Activated CD4-positive, alpha-beta memory T cell treated with anti-CD3 and anti-CD28 coated beads, Interleukin-2, amount 10 ng/mL, durations not matched to agents 7 days and 5 days (primary cell): ENCODE measurements at regions not wholly inside any gene's neighbourhood (a gene's known extent, or its start where the extent isn't known, plus 50 kb on each side); places are given as distances from the start of the nearest gene placed in this dataset.
"Not testable (repeated sequence)": the region's sequence is repeated elsewhere in the genome, so short reads cannot be mapped to it uniquely, and the experiment has no call there.

ENCODE experiments used
- CTCF ChIA-PET: fragments of 350-600 bp; sonication (Branson Sonifier 250); formaldehyde crosslinking; loops from one replicate; lab custom pipeline; 2021; ENCODE audit warnings: antibody characterized with exemption, inconsistent platforms; lab: Charles Lee
- POLR2A ChIA-PET: fragments of 350-600 bp; sonication (Branson Sonifier 250); formaldehyde crosslinking; loops from one replicate; lab custom pipeline; 2021; ENCODE audit warnings: antibody characterized with exemption; lab: Charles Lee
- DNase-seq: peaks from one replicate; pipeline ENCODE4 v3.0.0-alpha.2; 2020
- H3K27ac Mint-ChIP-seq: one replicate; pipeline ENCODE4 v1.8.0; 2021; ENCODE audit warnings: mild to moderate bottlenecking, mixed read lengths
- H3K27me3 Mint-ChIP-seq: one replicate; pipeline ENCODE4 v1.8.0; 2021; ENCODE audit warnings: mixed read lengths
- H3K36me3 Mint-ChIP-seq: one replicate; pipeline ENCODE4 v1.8.0; 2021; ENCODE audit warnings: low read depth, mixed read lengths
- H3K4me1 Mint-ChIP-seq: one replicate; pipeline ENCODE4 v1.8.0; 2021; ENCODE audit warnings: mixed read lengths
- H3K4me3 Mint-ChIP-seq: one replicate; pipeline ENCODE4 v1.8.0; 2021; ENCODE audit warnings: mild to moderate bottlenecking, mixed read lengths
- H3K9me3 Mint-ChIP-seq: one replicate; pipeline ENCODE4 v1.8.0; 2021; ENCODE audit warnings: mixed read lengths

GRCh38 chr4:130995988-130996387, 1900.0 kb downstream of the C4orf33 start:
- Mint-ChIP-seq H3K9me3 (peaks cover 2% of the 10 kb centered on the region), H3K36me3 (no peaks in the 10 kb centered on the region), H3K27ac (no peak overlapping the region), H3K4me3 (no peak overlapping the region), H3K27me3 (no peaks in the 10 kb centered on the region), H3K4me1 (no peaks in the 10 kb centered on the region)
- ChIA-PET CTCF (no interaction called here), POLR2A (no interaction called here)
- no peak for DNase-seq

DNA sequence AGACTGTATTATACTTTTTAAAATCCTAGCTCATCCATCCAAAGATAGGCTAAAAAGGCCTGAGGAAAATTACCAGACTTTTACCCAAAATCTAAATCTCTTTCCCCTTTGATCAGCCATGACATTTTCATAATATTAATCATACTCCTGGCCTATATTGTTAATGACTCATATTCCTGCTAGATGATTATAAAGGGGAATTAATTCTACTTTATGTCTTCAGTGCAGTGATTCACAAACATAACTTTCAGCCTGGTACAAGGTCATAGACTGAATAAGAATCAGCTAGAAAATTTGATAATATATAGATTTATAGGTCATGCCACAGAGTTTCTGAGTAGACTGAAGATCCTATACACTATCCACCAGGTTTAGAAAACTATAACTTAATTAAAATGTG, 1905.4 kb downstream of the C4orf33 start:
- CTCF ChIA-PET: no interaction called here
- POLR2A ChIA-PET: no interaction called here
- H3K36me3 Mint-ChIP-seq: no peaks in the 10 kb centered on the region
- H3K4me1 Mint-ChIP-seq: no peaks in the 10 kb centered on the region
- no peaks in the 10 kb centered on the region for H3K27me3 Mint-ChIP-seq
- H3K9me3 Mint-ChIP-seq: peaks cover 2% of the 10 kb centered on the region
- H3K27ac Mint-ChIP-seq: no peak overlapping the region
- no peak for DNase-seq
- no peak overlapping the region for H3K4me3 Mint-ChIP-seq

DNA sequence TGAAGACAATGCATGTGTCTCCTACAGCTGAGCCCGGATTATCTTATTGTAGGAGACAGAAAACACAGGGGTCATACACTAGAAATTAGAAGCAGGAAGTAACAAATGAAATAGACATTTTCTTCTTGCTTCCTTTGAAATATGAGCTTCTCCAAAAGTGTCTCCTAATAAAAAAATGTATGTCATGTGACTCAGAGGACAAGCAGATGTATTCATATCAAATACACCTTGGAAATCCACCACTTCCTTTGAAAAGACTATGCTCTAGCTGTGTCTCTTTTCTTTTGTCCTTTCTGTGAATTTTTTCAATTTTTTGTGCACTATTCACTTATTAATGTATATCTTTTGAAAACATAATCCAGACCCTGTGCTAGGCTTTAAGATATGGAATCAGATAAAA, 1906.2 kb downstream of the C4orf33 start:
- no peak overlapping the region for H3K4me3 Mint-ChIP-seq
- DNase-seq: no peak
- no peaks in the 10 kb centered on the region for H3K36me3 Mint-ChIP-seq
- H3K4me1 Mint-ChIP-seq: no peaks in the 10 kb centered on the region
- no peak overlapping the region for H3K27ac Mint-ChIP-seq
- H3K27me3 Mint-ChIP-seq: no peaks in the 10 kb centered on the region
- peaks cover 2% of the 10 kb centered on the region for H3K9me3 Mint-ChIP-seq
- ChIA-PET POLR2A (no interaction called here), CTCF (no interaction called here)

GRCh38 chr4:131006388-131006787, 1910.4 kb downstream of the C4orf33 start:
- no peak for DNase-seq
- H3K9me3 Mint-ChIP-seq: no peaks in the 10 kb centered on the region
- H3K4me1 Mint-ChIP-seq: no peaks in the 10 kb centered on the region
- H3K36me3 Mint-ChIP-seq: no peaks in the 10 kb centered on the region
- ChIA-PET POLR2A (no interaction called here), CTCF (no interaction called here)
- no peak overlapping the region for H3K4me3 Mint-ChIP-seq
- H3K27me3 Mint-ChIP-seq: no peaks in the 10 kb centered on the region
- no peak overlapping the region for H3K27ac Mint-ChIP-seq

DNA sequence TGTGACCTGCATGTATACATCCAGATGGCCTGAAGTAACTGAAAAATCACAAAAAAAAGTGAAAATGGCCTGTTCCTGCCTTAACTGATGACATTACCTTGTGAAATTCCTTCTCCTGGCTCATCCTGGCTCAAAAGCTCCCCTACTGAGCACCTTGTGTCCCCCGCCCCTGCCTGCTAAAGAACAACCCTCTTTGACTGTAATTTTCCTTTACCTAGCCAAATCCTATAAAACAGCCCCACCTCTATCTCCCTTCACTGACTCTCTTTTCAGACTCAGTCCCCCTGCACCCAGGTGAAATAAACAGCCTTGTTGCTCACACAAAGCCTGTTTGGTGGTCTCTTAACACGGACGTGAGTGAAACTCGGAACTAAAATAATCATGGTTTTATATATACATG, 1916.0 kb downstream of the C4orf33 start:
- CTCF ChIA-PET, H3K4me1 Mint-ChIP-seq, H3K9me3 Mint-ChIP-seq, H3K36me3 Mint-ChIP-seq, H3K27ac Mint-ChIP-seq, H3K4me3 Mint-ChIP-seq, H3K27me3 Mint-ChIP-seq, POLR2A ChIA-PET, DNase-seq: not testable (repeated sequence)

DNA sequence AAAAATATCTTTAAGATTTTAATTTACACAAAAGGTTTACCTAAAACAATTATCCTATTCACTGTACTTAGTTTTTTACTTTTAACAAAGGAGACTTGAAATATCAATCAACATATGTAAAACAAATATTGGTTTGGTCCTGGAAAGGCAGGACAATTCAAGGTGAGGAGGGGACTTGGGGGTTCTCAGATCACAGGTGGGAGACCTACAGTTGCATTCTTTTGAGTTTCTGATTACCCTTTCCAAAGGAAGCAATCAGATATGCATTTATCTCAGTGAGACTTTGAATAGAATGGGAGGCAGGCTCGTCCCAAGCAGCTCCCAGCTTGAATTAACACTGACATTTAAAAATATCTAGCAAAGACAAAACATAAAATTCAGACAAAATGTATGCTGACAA, 1917.3 kb downstream of the C4orf33 start:
- Mint-ChIP-seq H3K27me3 (no peaks in the 10 kb centered on the region), H3K27ac (no peak overlapping the region), H3K36me3 (no peaks in the 10 kb centered on the region), H3K4me3 (no peak overlapping the region), H3K9me3 (no peaks in the 10 kb centered on the region), H3K4me1 (no peaks in the 10 kb centered on the region)
- POLR2A ChIA-PET: no interaction called here
- CTCF ChIA-PET: no interaction called here
- DNase-seq: no peak

GRCh38 chr4:131026771-131027170, 1930.8 kb downstream of the C4orf33 start:
- no peaks in the 10 kb centered on the region for H3K36me3 Mint-ChIP-seq
- no peaks in the 10 kb centered on the region for H3K27me3 Mint-ChIP-seq
- DNase-seq: no peak
- H3K4me1 Mint-ChIP-seq: no peaks in the 10 kb centered on the region
- ChIA-PET CTCF (no interaction called here), POLR2A (no interaction called here)
- no peak overlapping the region for H3K4me3 Mint-ChIP-seq
- H3K9me3 Mint-ChIP-seq: peaks cover 6% of the 10 kb centered on the region
- no peak overlapping the region for H3K27ac Mint-ChIP-seq

GRCh38 chr4:131044368-131044767, 1948.4 kb downstream of the C4orf33 start:
- DNase-seq: no peak
- H3K4me1 Mint-ChIP-seq: no peaks in the 10 kb centered on the region
- H3K36me3 Mint-ChIP-seq: no peaks in the 10 kb centered on the region
- H3K27ac Mint-ChIP-seq: no peak overlapping the region
- H3K27me3 Mint-ChIP-seq: no peaks in the 10 kb centered on the region
- POLR2A ChIA-PET: no interaction called here
- CTCF ChIA-PET: no interaction called here
- peaks cover 4% of the 10 kb centered on the region for H3K9me3 Mint-ChIP-seq
- no peak overlapping the region for H3K4me3 Mint-ChIP-seq

GRCh38 chr4:131046821-131047220, 1950.9 kb downstream of the C4orf33 start:
- Mint-ChIP-seq H3K36me3 (no peaks in the 10 kb centered on the region), H3K9me3 (peaks cover 4% of the 10 kb centered on the region), H3K4me3 (no peak overlapping the region), H3K27ac (no peak overlapping the region), H3K4me1 (no peaks in the 10 kb centered on the region), H3K27me3 (no peaks in the 10 kb centered on the region)
- ChIA-PET CTCF (no interaction called here), POLR2A (no interaction called here)
- DNase-seq: no peak

GRCh38 chr4:131052646-131053045, 1956.7 kb downstream of the C4orf33 start:
- CTCF ChIA-PET: no interaction called here
- POLR2A ChIA-PET: no interaction called here

GRCh38 chr4:131054489-131055019, 1958.6 kb downstream of the C4orf33 start:
- ChIA-PET CTCF (no interaction called here), POLR2A (no interaction called here)
- no peak for DNase-seq
- Mint-ChIP-seq H3K27me3 (no peaks in the 10 kb centered on the region), H3K4me1 (no peaks in the 10 kb centered on the region), H3K27ac (no peak overlapping the region), H3K4me3 (no peak overlapping the region), H3K36me3 (no peaks in the 10 kb centered on the region), H3K9me3 (peaks cover 8% of the 10 kb centered on the region)

More at GRCh38 chr4:131052646-131053045, 1956.7 kb downstream of the C4orf33 start:
- Mint-ChIP-seq H3K9me3 (peaks cover 8% of the 10 kb centered on the region), H3K4me1 (no peaks in the 10 kb centered on the region), H3K4me3 (no peak overlapping the region), H3K36me3 (no peaks in the 10 kb centered on the region), H3K27ac (no peak overlapping the region), H3K27me3 (no peaks in the 10 kb centered on the region)
- no peak for DNase-seq

DNA sequence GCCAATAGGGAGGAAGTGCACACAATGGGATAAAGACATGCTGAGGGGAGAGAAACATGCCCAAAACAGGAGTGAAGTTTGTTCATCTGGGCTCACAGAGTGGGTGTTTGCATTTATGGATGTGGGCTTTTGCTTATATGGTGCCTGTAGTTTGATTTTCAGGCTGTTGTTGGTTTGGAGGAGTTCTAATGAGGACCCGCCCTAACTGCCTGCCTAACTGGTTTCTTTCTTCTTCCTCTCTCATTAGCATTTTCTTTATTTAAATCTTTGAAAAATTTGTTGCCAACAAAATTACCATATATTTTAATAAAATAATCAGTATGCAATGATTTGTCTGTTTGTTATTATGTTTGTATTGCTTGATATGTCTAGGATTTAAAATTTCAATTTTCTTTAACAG, 1965.8 kb downstream of the C4orf33 start:
- H3K36me3 Mint-ChIP-seq: no peaks in the 10 kb centered on the region
- no peak for DNase-seq
- CTCF ChIA-PET: no interaction called here
- H3K27me3 Mint-ChIP-seq: no peaks in the 10 kb centered on the region
- H3K9me3 Mint-ChIP-seq: peaks cover 13% of the 10 kb centered on the region
- no peak overlapping the region for H3K4me3 Mint-ChIP-seq
- no peak overlapping the region for H3K27ac Mint-ChIP-seq
- no peaks in the 10 kb centered on the region for H3K4me1 Mint-ChIP-seq
- POLR2A ChIA-PET: no interaction called here

DNA sequence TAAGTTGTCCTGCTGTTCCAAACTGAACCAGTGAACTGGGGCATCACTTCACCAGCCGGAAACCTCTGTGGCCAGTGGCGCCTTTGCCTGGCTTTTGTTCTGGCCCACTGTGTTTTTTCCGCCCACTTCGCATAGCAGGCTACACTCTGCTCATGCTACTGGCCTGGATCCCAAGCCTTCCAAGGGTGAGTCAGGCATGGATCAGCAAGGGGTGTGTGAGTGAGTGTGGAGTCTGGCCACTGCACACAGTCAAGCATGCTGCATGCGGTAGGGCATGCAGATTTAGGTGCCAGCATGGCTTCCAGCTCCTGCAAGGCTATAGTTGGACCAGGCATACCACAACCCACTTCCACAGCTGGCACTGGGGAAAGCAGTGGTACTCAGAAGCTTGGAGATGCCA, 1967.9 kb downstream of the C4orf33 start:
- Mint-ChIP-seq H3K9me3 (peaks cover 11% of the 10 kb centered on the region), H3K27me3 (no peaks in the 10 kb centered on the region), H3K4me3 (no peak overlapping the region), H3K36me3 (no peaks in the 10 kb centered on the region), H3K4me1 (no peaks in the 10 kb centered on the region), H3K27ac (no peak overlapping the region)
- CTCF ChIA-PET: no interaction called here
- POLR2A ChIA-PET: no interaction called here
- DNase-seq: no peak

DNA sequence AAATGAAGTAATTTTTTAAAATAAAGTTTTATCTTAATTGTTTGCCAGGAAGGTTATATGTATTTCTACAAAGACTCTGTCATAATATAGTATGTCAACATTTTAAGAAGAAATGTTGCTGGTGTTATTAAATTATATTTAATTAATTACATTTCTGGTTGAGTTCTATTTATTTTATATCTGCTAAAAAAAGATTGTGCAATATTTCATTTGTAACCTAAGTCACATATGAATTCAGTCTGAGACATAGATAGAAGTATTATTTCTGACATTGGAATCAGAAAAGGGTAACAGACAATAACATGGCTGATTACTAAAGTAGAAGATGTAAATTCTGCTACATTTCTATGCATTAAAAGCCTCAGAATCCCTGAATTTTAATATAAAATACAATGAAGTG, 1985.1 kb downstream of the C4orf33 start:
- H3K27ac Mint-ChIP-seq: no peak overlapping the region
- H3K4me3 Mint-ChIP-seq: no peak overlapping the region
- no peaks in the 10 kb centered on the region for H3K4me1 Mint-ChIP-seq
- POLR2A ChIA-PET: no interaction called here
- H3K9me3 Mint-ChIP-seq: no peaks in the 10 kb centered on the region
- CTCF ChIA-PET: no interaction called here
- DNase-seq: no peak
- no peaks in the 10 kb centered on the region for H3K27me3 Mint-ChIP-seq
- no peaks in the 10 kb centered on the region for H3K36me3 Mint-ChIP-seq
